WTC11 (cell line): ENCODE measurements at regions not wholly inside any gene's neighbourhood (a gene's known extent, or its start where the extent isn't known, plus 50 kb on each side); places are given as distances from the start of the nearest gene placed in this dataset.

ENCODE experiments used
- ATAC-seq: fragments of 200-7000 bp; cut with Tn5 transposase; 2 replicates; pipeline ENCODE4 v1.10.0; 2021; ENCODE audit warnings: mild to moderate bottlenecking, moderate library complexity
- CTCF ChIA-PET: fragments of 300-600 bp; sonication (Branson Sonifier 250); formaldehyde crosslinking; loops from one replicate; lab custom pipeline; 2021; ENCODE audit warnings: antibody characterized with exemption; lab: Charles Lee
- POLR2A ChIA-PET: fragments of 350-600 bp; sonication (Branson Sonifier 250); formaldehyde crosslinking; loops from one replicate; lab custom pipeline; 2021; ENCODE audit warnings: antibody characterized with exemption; lab: Charles Lee
- DNase-seq: peaks from one replicate; pipeline ENCODE4 v3.0.0; 2021; ENCODE audit warnings: low spot score
- H3K27ac Mint-ChIP-seq: 2 replicates; pipeline ENCODE4 v1.8.0; 2021; ENCODE audit warnings: mixed read lengths
- H3K27me3 Mint-ChIP-seq: 2 replicates; pipeline ENCODE4 v1.8.0; 2021; ENCODE audit warnings: low read depth, mild to moderate bottlenecking, moderate library complexity, mixed read lengths
- H3K36me3 Mint-ChIP-seq: 2 replicates; pipeline ENCODE4 v1.8.0; 2021; ENCODE audit warnings: mixed read lengths
- H3K4me1 Mint-ChIP-seq: 2 replicates; pipeline ENCODE4 v1.8.0; 2022; ENCODE audit warnings: mixed read lengths
- H3K4me3 Mint-ChIP-seq: 2 replicates; pipeline ENCODE4 v1.8.0; 2021; ENCODE audit warnings: mild to moderate bottlenecking, moderate library complexity, mixed read lengths
- H3K9me3 Mint-ChIP-seq: 2 replicates; pipeline ENCODE4 v1.8.0; 2021; ENCODE audit warnings: mixed read lengths
- ATF6 ChIP-seq: sonication (generic); formaldehyde crosslinking; IDR thresholded peaks from 2 replicates; pipeline ENCODE4 v1.8.1; 2023; ENCODE audit warnings: mild to moderate bottlenecking, missing genetic modification reagents
- CBFB ChIP-seq: sonication (generic); formaldehyde crosslinking; IDR thresholded peaks from 2 replicates; pipeline ENCODE4 v1.8.1; 2022; ENCODE audit warnings: mild to moderate bottlenecking, low read depth, missing genetic modification reagents
- JAZF1 ChIP-seq: fragments of 250-450 bp; sonication (Bioruptor Pico); IDR thresholded peaks from 2 replicates; pipeline ENCODE4 v1.9.0; 2021; ENCODE audit warnings: moderate library complexity, mild to moderate bottlenecking, inconsistent platforms
- RELA ChIP-seq: sonication (generic); formaldehyde crosslinking; IDR thresholded peaks from 2 replicates; pipeline ENCODE4 v1.8.1; 2022; ENCODE audit warnings: missing genetic modification reagents, mild to moderate bottlenecking, borderline replicate concordance
- SMAD3 ChIP-seq: sonication (generic); formaldehyde crosslinking; IDR thresholded peaks from 2 replicates; pipeline ENCODE4 v1.8.0; 2022; ENCODE audit warnings: missing genetic modification reagents, mild to moderate bottlenecking, borderline replicate concordance
- SP1 ChIP-seq: sonication (generic); formaldehyde crosslinking; conservative IDR thresholded peaks from 2 replicates; pipeline ENCODE4 v1.8.1; 2022; ENCODE audit warnings: missing genetic modification reagents
- STAT6 ChIP-seq: sonication (generic); formaldehyde crosslinking; conservative IDR thresholded peaks from 2 replicates; pipeline ENCODE4 v1.8.1; 2023; ENCODE audit warnings: mild to moderate bottlenecking, low read depth, missing genetic modification reagents, moderate library complexity
- USF1 ChIP-seq: sonication (generic); formaldehyde crosslinking; IDR thresholded peaks from 2 replicates; pipeline ENCODE4 v1.8.0; 2022; ENCODE audit warnings: mild to moderate bottlenecking, missing genetic modification reagents
- ZNF281 ChIP-seq: sonication (generic); formaldehyde crosslinking; IDR thresholded peaks from 2 replicates; pipeline ENCODE4 v1.8.0; 2023; ENCODE audit warnings: mild to moderate bottlenecking, missing genetic modification reagents
- ZNF416 ChIP-seq: fragments of 250-450 bp; sonication (Bioruptor Pico); IDR thresholded peaks from 2 replicates; pipeline ENCODE4 v1.9.0; 2021; ENCODE audit warnings: mild to moderate bottlenecking, inconsistent platforms
- ZNF425 ChIP-seq: fragments of 250-450 bp; sonication (Bioruptor Pico); conservative IDR thresholded peaks from 2 replicates; pipeline ENCODE4 v1.9.0; 2021; ENCODE audit warnings: mild to moderate bottlenecking
- ZNF671 ChIP-seq: fragments of 250-450 bp; sonication (Bioruptor Pico); IDR thresholded peaks from 2 replicates; pipeline ENCODE4 v1.8.0; 2021; ENCODE audit warnings: mild to moderate bottlenecking
- TF ChIP-seq, protein P1 (sequence below): sonication (generic); formaldehyde crosslinking; IDR thresholded peaks from 2 replicates; pipeline ENCODE4 v1.8.1; 2022; ENCODE audit warnings: mild to moderate bottlenecking, missing genetic modification reagents, moderate library complexity, borderline replicate concordance
- TF ChIP-seq, protein P2 (sequence below): sonication (generic); formaldehyde crosslinking; IDR thresholded peaks from 2 replicates; pipeline ENCODE4 v1.8.0; 2022; ENCODE audit warnings: mild to moderate bottlenecking, missing genetic modification reagents

DNA sequence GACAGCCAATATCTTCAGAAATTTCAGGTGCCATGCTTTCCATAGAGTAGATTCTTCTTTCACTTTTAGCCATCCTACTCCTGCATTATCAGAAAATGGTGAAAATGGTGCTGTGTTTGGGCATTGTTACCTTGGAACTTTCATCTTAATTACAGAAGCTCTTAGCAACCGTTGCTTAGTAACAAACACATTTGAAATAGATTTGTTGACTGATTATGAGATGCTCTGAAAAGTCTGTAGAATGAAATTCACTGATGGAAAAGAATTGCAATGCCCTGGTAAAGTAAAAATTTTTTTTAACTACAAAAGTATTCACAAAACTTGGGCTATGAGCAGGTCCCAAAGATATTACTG is 249.3 kb upstream of the NEBL start (continued):
- TF ChIP-seq ZNF281 (CRISPR knock-in tag) (no peak), ATF6 (CRISPR knock-in tag) (no peak), ZNF416 (CRISPR knock-in tag) (no peak), CBFB (CRISPR knock-in tag) (no peak), SP1 (CRISPR knock-in tag) (no peak), ZNF671 (CRISPR knock-in tag) (no peak), SMAD3 (no peak), USF1 (CRISPR knock-in tag) (no peak), RELA (CRISPR knock-in tag) (no peak), ZNF425 (CRISPR knock-in tag) (no peak), JAZF1 (CRISPR knock-in tag) (no peak)
- TF ChIP-seq, protein P1, sequence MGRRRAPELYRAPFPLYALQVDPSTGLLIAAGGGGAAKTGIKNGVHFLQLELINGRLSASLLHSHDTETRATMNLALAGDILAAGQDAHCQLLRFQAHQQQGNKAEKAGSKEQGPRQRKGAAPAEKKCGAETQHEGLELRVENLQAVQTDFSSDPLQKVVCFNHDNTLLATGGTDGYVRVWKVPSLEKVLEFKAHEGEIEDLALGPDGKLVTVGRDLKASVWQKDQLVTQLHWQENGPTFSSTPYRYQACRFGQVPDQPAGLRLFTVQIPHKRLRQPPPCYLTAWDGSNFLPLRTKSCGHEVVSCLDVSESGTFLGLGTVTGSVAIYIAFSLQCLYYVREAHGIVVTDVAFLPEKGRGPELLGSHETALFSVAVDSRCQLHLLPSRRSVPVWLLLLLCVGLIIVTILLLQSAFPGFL = no peak

GRCh38 chr10:21145751-21146435 is 248.8 kb upstream of the NEBL start:
- peaks cover 16% of the 10 kb centered on the region for H3K4me1 Mint-ChIP-seq
- ATAC-seq = peak; percentile 79
- no peaks in the 10 kb centered on the region for H3K9me3 Mint-ChIP-seq
- H3K36me3 Mint-ChIP-seq = no peaks in the 10 kb centered on the region
- no peaks in the 10 kb centered on the region for H3K27me3 Mint-ChIP-seq
- ChIA-PET POLR2A (interaction anchor here (0.6 kb wide), 1 partner anchor 14 kb away, joined by 3 read pairs; no protein-coding TSS in a partner anchor), CTCF (no interaction called here)
- TF ChIP-seq, protein P2, sequence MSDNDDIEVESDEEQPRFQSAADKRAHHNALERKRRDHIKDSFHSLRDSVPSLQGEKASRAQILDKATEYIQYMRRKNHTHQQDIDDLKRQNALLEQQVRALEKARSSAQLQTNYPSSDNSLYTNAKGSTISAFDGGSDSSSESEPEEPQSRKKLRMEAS (CRISPR knock-in tag) = peak; percentile 31; the same call in 1 of the 2 replicates
- no peak for TF ChIP-seq STAT6 (CRISPR knock-in tag)
- H3K4me3 Mint-ChIP-seq = no peak overlapping the region
- peak; percentile 39 for DNase-seq
- H3K27ac Mint-ChIP-seq = no peak overlapping the region
